ENCODE measurements at regions not wholly inside any gene's neighbourhood (a gene's known extent, or its start where the extent isn't known, plus 50 kb on each side); places are given as distances from the start of the nearest gene placed in this dataset.

- no peak overlapping the region for H2AFZ ChIP-seq
- H3K9me2 ChIP-seq (ENCODE audit: insufficient read depth) = no peaks in the 10 kb centered on the region
- no peak overlapping the region for H3K27ac ChIP-seq
- no peaks in the 10 kb centered on the region for H3K4me1 ChIP-seq (replicated peaks; ENCODE audit: insufficient read depth)
- ChIA-PET POLR2A (ENCODE audit: unreplicated experiment) (no interaction called here), CTCF (no interaction called here)
- TF ChIP-seq CTCF (conservative IDR thresholded peaks at IDR 0.05) = no peak
- TF ChIP-seq EZH2 (IDR thresholded peaks at IDR 0.05; ENCODE audit: low read depth) = no peak
- intact Hi-C loops (cut with micrococcal nuclease; ENCODE audit: unreplicated experiment) = no loop called here
- H3K27me3 ChIP-seq (ENCODE audit: insufficient read depth, low read depth) = no peaks in the 10 kb centered on the region
- no peaks in the 10 kb centered on the region for H3K79me2 ChIP-seq (ENCODE audit: low read depth)
- no peak for DNase-seq
- no peaks in the 10 kb centered on the region for H3F3A ChIP-seq (ENCODE audit: insufficient read depth, low read depth)
- BruUV-seq (replicated peaks) = no TSS peak
- no peaks in the 10 kb centered on the region for H3K9me3 ChIP-seq (ENCODE audit: insufficient read depth, low read depth)
- H3K36me3 ChIP-seq (ENCODE audit: low read depth) = no peaks in the 10 kb centered on the region
- H3K4me2 ChIP-seq = no peak overlapping the region
- H3K4me3 ChIP-seq = no peak overlapping the region
- no peaks in the 10 kb centered on the region for H4K20me1 ChIP-seq (ENCODE audit: insufficient read depth)
These were observed 314.0 kb downstream of the TMX3 start for GRCh38 chr18:68400889-68401288.

- Histone ChIP-seq H3K79me2 (ENCODE audit: low read depth) (no peaks in the 10 kb centered on the region), H3K9me3 (ENCODE audit: insufficient read depth, low read depth) (no peaks in the 10 kb centered on the region), H3K27me3 (ENCODE audit: insufficient read depth, low read depth) (no peaks in the 10 kb centered on the region), H3K4me3 (no peak overlapping the region), H3K9me2 (ENCODE audit: insufficient read depth) (no peaks in the 10 kb centered on the region), H3K27ac (no peak overlapping the region), H3K36me3 (ENCODE audit: low read depth) (no peaks in the 10 kb centered on the region), H2AFZ (no peak overlapping the region), H3K4me2 (no peak overlapping the region), H3F3A (ENCODE audit: insufficient read depth, low read depth) (no peaks in the 10 kb centered on the region), H3K4me1 (replicated peaks; ENCODE audit: insufficient read depth) (no peaks in the 10 kb centered on the region), H4K20me1 (ENCODE audit: insufficient read depth) (no peaks in the 10 kb centered on the region)
- intact Hi-C loops (cut with micrococcal nuclease; ENCODE audit: unreplicated experiment) = no loop called here
- no TSS peak for BruUV-seq (replicated peaks)
- no peak for DNase-seq
- TF ChIP-seq CTCF (conservative IDR thresholded peaks at IDR 0.05) = no peak
- no peak for TF ChIP-seq EZH2 (IDR thresholded peaks at IDR 0.05; ENCODE audit: low read depth)
- ChIA-PET CTCF (no interaction called here), POLR2A (ENCODE audit: unreplicated experiment) (no interaction called here)
These were observed 315.2 kb downstream of the TMX3 start for GRCh38 chr18:68399721-68400120.

- no peaks in the 10 kb centered on the region for H3K4me1 ChIP-seq (replicated peaks; ENCODE audit: insufficient read depth)
- H3K9me3 ChIP-seq (ENCODE audit: insufficient read depth, low read depth) = no peaks in the 10 kb centered on the region
- ChIA-PET CTCF (no interaction called here), POLR2A (ENCODE audit: unreplicated experiment) (no interaction called here)
- TF ChIP-seq CTCF (conservative IDR thresholded peaks at IDR 0.05) (no peak), EZH2 (IDR thresholded peaks at IDR 0.05; ENCODE audit: low read depth) (no peak)
- intact Hi-C loops (cut with micrococcal nuclease; ENCODE audit: unreplicated experiment) = no loop called here
- no peaks in the 10 kb centered on the region for H3K79me2 ChIP-seq (ENCODE audit: low read depth)
- no TSS peak for BruUV-seq (replicated peaks)
- H3K9me2 ChIP-seq (ENCODE audit: insufficient read depth) = no peaks in the 10 kb centered on the region
- no peak overlapping the region for H3K4me2 ChIP-seq
- no peak for DNase-seq
- H3K27me3 ChIP-seq (ENCODE audit: insufficient read depth, low read depth) = no peaks in the 10 kb centered on the region
- H2AFZ ChIP-seq = no peak overlapping the region
- no peaks in the 10 kb centered on the region for H3K36me3 ChIP-seq (ENCODE audit: low read depth)
- no peaks in the 10 kb centered on the region for H4K20me1 ChIP-seq (ENCODE audit: insufficient read depth)
- no peak overlapping the region for H3K4me3 ChIP-seq
- no peak overlapping the region for H3K27ac ChIP-seq
- no peaks in the 10 kb centered on the region for H3F3A ChIP-seq (ENCODE audit: insufficient read depth, low read depth)
These were observed 317.5 kb downstream of the TMX3 start for GRCh38 chr18:68397241-68398035.
